ENCODE measurements at regions not wholly inside any gene's neighbourhood (a gene's known extent, or its start where the extent isn't known, plus 50 kb on each side); places are given as distances from the start of the nearest gene placed in this dataset.
A peak's percentile ranks its signal among the peaks of the same experiment; 100 is the strongest.

GRCh38 chr16:87065446-87066132 is 251.6 kb downstream of the C16orf95 start:
- Mint-ChIP-seq H3K27ac (peak overlapping the region; percentile 85), H3K36me3 (ENCODE audit: low read depth) (no peaks in the 10 kb centered on the region), H3K4me1 (peaks cover 100% of the 10 kb centered on the region), H3K4me3 (peak overlapping the region; percentile 52), H3K9me3 (no peaks in the 10 kb centered on the region), H3K27me3 (ENCODE audit: low read depth, poor library complexity) (peaks cover 14% of the 10 kb centered on the region)
- no peak for TF ChIP-seq CTCF (IDR thresholded peaks at IDR 0.05)
- no peak for DNase-seq

- peak overlapping the region; percentile 52 for H3K4me3 Mint-ChIP-seq
- no peak for DNase-seq
- H3K9me3 Mint-ChIP-seq: no peaks in the 10 kb centered on the region
- H3K27me3 Mint-ChIP-seq (ENCODE audit: low read depth, poor library complexity): peaks cover 14% of the 10 kb centered on the region
- peaks cover 98% of the 10 kb centered on the region for H3K4me1 Mint-ChIP-seq
- TF ChIP-seq CTCF (IDR thresholded peaks at IDR 0.05): no peak
- H3K36me3 Mint-ChIP-seq (ENCODE audit: low read depth): no peaks in the 10 kb centered on the region
- peak overlapping the region; percentile 85 for H3K27ac Mint-ChIP-seq
These were observed 250.8 kb downstream of the C16orf95 start for GRCh38 chr16:87066133-87067002.

- H3K4me1 Mint-ChIP-seq: peaks cover 96% of the 10 kb centered on the region
- H3K36me3 Mint-ChIP-seq (ENCODE audit: low read depth): no peaks in the 10 kb centered on the region
- DNase-seq: no peak
- peaks cover 18% of the 10 kb centered on the region for H3K27me3 Mint-ChIP-seq (ENCODE audit: low read depth, poor library complexity)
- TF ChIP-seq CTCF (IDR thresholded peaks at IDR 0.05): no peak
- H3K9me3 Mint-ChIP-seq: no peaks in the 10 kb centered on the region
- H3K27ac Mint-ChIP-seq: no peak overlapping the region
- no peak overlapping the region for H3K4me3 Mint-ChIP-seq
These were observed 250.1 kb downstream of the C16orf95 start for GRCh38 chr16:87067003-87067556.

GRCh38 chr16:87067836-87068761 is 249.1 kb downstream of the C16orf95 start:
- H3K27me3 Mint-ChIP-seq (ENCODE audit: low read depth, poor library complexity): peaks cover 15% of the 10 kb centered on the region
- peak overlapping the region; percentile 94 for H3K27ac Mint-ChIP-seq
- no peak for TF ChIP-seq CTCF (IDR thresholded peaks at IDR 0.05)
- H3K9me3 Mint-ChIP-seq: no peaks in the 10 kb centered on the region
- DNase-seq: peak; percentile 41
- H3K36me3 Mint-ChIP-seq (ENCODE audit: low read depth): no peaks in the 10 kb centered on the region
- H3K4me3 Mint-ChIP-seq: peak overlapping the region; percentile 8
- peaks cover 96% of the 10 kb centered on the region for H3K4me1 Mint-ChIP-seq

GRCh38 chr16:87068762-87069150 is 248.4 kb downstream of the C16orf95 start:
- peak overlapping the region; percentile 64 for H3K27ac Mint-ChIP-seq
- peaks cover 15% of the 10 kb centered on the region for H3K27me3 Mint-ChIP-seq (ENCODE audit: low read depth, poor library complexity)

More at GRCh38 chr16:87068762-87069150, 248.4 kb downstream of the C16orf95 start:
- Mint-ChIP-seq H3K4me1 (peaks cover 96% of the 10 kb centered on the region), H3K9me3 (no peaks in the 10 kb centered on the region), H3K36me3 (ENCODE audit: low read depth) (no peaks in the 10 kb centered on the region), H3K4me3 (no peak overlapping the region)
- no peak for DNase-seq
- TF ChIP-seq CTCF (IDR thresholded peaks at IDR 0.05): no peak

Data from nephron progenitor cell (in vitro differentiated cells).